GM12873 (cell line): ENCODE measurements at regions not wholly inside any gene's neighbourhood (a gene's known extent, or its start where the extent isn't known, plus 50 kb on each side); places are given as distances from the start of the nearest gene placed in this dataset.

ENCODE experiments used
- CTCF ChIP-seq: IDR thresholded peaks from 2 replicates; pipeline ENCODE4 v1.5.1; 2012; ENCODE audit warnings: low read depth, mild to moderate bottlenecking, moderate library complexity, low read length, control low read depth; ENCODE audit not compliant: insufficient read depth; ENCODE audit errors: missing control alignments

DNA sequence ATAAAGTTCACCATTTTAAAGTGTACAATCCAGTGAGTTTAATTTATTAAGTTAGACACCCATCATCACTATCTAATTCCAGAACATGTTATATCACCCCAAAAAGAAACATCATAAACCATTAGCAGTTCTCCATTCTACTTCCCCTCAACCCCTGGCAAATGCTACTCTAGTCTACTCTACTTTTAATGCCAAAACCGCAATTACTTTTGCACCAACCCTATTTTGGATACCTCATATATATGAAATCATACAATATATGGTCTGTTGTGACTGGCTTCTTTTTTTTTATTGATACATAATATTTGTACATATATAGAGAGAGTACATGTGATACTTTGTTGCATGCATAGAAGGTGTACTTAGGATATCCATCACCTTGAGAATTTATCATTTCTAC is 190.5 kb upstream of the RARB start:
- TF ChIP-seq CTCF, result no peak

GRCh38 chr3:25239042-25239441 is 189.0 kb upstream of the RARB start:
- TF ChIP-seq CTCF, result no peak

GRCh38 chr3:25246913-25247312 is 181.2 kb upstream of the RARB start:
- no peak for TF ChIP-seq CTCF

DNA sequence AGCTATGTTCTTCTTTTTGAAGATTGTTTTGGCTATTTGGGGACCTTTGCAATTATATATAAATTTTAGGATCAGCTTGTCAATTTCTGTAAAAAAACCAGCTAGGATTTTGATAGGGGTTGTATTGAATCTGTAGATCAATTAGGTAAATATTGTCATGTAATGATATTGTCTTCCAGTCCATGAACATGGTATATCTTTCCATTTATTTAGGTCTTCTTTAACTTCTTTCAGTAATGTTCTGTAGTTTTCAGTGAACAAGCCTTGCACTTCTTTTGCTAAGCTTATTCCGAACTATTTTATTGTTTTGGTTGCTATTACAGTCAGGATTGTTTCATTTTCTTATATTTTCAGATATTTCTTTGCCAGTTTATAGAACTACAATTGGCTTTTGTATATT is 175.8 kb upstream of the RARB start:
- TF ChIP-seq CTCF, result no peak

- no peak for TF ChIP-seq CTCF
These were observed 171.0 kb upstream of the RARB start for GRCh38 chr3:25257026-25257425.

GRCh38 chr3:25259871-25260270 is 168.2 kb upstream of the RARB start:
- TF ChIP-seq CTCF, result no peak

DNA sequence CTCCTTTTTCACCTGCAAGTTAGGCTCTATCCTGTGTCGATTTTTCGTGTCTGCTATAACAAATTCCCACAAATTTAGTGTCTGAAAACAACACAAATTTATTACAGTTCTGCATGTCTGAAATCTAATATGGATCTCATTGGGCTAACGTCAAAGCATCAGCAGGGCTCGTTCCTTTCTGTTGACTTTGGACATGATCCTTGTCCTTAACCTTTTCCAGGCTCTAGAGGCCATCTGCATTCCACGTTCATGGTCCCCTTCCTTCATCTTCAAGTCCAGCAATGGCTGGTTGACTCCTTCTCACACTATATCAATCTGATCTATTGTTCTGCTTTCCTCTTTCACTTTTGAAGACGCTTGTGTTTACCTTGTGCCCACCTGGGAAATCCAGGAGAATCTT is 165.7 kb upstream of the RARB start:
- no peak for TF ChIP-seq CTCF

DNA sequence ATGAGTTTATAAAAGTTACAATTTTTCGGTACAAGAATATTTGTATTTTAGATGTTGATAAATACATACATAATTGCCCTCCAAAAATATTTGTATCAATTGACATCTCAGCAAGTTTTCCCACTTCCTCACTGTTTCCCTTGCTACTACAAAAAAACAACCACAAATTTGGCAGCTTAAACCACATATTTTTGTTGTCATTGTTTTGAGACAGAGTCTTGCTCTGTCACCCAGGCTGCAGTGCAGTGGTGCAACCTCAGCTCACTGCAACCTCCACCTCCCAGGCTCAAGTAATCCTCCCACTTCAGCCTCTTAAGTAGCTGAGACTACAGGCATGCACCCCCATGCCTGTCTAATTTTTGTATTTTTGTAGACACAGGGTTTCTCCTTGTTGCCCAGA is 162.8 kb upstream of the RARB start:
- no peak for TF ChIP-seq CTCF
